Vagina (tissue), 2 donors: ENCODE measurements at regions not wholly inside any gene's neighbourhood (a gene's known extent, or its start where the extent isn't known, plus 50 kb on each side); places are given as distances from the start of the nearest gene placed in this dataset.

Source experiments
- CTCF ChIP-seq, 3 experiments: fragments of 450-650 bp in 2 of 3; fragments of 200-600 bp in 1 of 3; sonication (generic) in 1 of 3; IDR thresholded peaks; one replicate each; pipeline ENCODE4 v1.5.1; 2017 to 2019; ENCODE audit warnings: antibody characterized with exemption in 3 of 3, mild to moderate bottlenecking in 2 of 3, moderate library complexity in 2 of 3
- POLR2A ChIP-seq, 2 donors: fragments of 450-650 bp; IDR thresholded peaks; one replicate each; pipeline ENCODE4 v1.6.1; 2017; ENCODE audit warnings: antibody characterized with exemption in 2 of 2, mild to moderate bottlenecking in 2 of 2, moderate library complexity in 2 of 2
- POLR2AphosphoS5 ChIP-seq, 2 donors: sonication (generic); formaldehyde crosslinking; IDR thresholded peaks; one replicate each; pipeline ENCODE4 v1.9.0; 2017; ENCODE audit warnings: antibody characterized with exemption in 2 of 2, mild to moderate bottlenecking in 2 of 2, low read depth in 1 of 2; ENCODE audit not compliant: insufficient read depth in 1 of 2

GRCh38 chr4:104643805-104644204, 149.1 kb upstream of the CXXC4 start:
- TF ChIP-seq CTCF (IDR thresholded peaks at IDR 0.05) (no peak), POLR2A (IDR thresholded peaks at IDR 0.05) (no peak), POLR2AphosphoS5 (IDR thresholded peaks at IDR 0.05; ENCODE audit: insufficient read depth in 1 of 2, low read depth in 1 of 2) (no peak)
